ENCODE measurements at regions not wholly inside any gene's neighbourhood (a gene's known extent, or its start where the extent isn't known, plus 50 kb on each side); places are given as distances from the start of the nearest gene placed in this dataset.
"Not testable (repeated sequence)": the region's sequence is repeated elsewhere in the genome, so short reads cannot be mapped to it uniquely, and the experiment has no call there.

DNA sequence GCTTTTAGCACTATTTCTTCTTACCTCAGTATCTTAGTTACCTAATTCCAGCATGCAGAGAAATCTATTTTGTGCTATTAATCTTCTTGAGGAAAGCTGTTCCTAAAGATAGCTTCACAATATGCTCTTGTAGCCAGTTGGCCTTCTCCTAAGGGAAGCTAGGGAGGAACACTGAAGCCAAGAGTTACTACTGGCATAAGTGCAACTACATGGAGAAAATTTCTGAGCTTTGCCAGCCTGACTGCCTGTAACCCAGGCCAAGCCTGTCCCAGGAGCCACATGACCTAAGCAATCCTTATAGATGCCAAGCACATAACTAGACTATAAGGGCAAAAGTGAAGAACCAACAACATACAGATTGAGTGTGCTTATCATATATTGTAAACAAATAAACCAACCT, 890.2 kb downstream of the FLRT2 start:
- no peak for DNase-seq

DNA sequence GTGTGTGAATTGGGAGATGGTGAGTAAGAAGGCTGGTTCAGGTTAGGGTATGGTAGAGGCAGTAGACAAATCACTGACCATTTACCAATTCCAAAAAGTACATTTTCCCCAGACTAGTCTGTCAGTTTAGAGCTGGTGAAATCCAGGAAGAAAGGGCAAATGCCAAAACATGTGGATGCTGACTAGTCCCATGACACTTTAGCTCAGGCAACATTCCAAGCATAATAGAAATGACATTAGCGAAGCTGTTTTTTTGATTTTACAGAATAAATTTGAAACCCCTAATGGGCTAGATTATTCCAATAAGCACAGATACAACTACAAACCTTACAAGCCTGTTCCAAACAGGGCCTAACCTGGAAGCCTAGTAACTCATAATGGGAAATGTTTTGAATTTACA, 884.2 kb downstream of the FLRT2 start:
- DNase-seq: no peak

DNA sequence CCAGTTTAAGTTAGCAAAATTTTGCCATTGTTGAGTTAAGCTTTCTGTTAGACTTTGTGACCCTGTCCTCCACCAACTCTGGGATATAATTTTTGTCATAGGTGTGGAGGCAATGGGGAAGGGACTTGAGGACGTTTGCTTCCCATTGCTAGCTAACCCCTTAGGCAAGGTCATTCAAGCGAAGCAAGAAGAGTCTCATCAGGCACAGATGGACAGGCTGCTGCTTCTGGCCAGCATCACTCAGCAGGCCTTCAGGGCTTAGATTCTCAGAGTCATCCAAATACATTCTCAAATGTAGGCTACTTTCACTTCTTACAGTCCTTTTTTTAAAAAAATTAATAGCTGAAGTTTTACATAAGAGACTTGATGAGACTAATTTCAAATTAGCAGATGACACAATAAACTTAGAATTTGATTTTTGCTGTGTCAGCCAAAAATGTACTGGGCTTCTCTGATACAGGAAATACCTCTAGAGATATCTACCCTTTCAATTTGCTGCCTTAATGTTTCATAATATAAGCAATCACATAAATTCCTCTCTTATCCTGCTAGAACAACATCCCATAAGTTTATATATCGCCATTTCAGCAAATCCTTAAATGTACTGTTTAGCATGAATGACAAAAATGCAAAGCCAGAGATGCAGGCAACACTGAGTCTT, 875.2 kb downstream of the FLRT2 start:
- DNase-seq: no peak

DNA sequence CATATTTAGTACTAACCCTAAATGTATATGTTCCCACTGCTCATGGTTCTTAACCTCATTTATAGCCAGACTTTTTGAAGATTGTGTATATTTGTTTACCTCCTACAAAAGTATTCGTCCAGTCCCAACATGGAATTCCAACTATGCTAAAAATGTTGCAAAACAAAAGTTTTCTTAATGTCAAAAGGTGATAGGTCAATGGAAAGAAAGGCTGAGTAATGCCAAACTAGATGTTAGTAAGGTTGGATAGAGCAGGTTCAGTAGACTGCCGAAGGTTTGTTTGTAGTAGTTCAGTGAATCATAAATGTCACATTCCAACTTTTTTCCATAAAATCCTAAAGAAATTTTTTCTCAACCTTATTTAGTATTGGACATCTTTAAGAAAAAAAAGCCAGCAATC, 874.5 kb downstream of the FLRT2 start:
- DNase-seq: no peak

DNA sequence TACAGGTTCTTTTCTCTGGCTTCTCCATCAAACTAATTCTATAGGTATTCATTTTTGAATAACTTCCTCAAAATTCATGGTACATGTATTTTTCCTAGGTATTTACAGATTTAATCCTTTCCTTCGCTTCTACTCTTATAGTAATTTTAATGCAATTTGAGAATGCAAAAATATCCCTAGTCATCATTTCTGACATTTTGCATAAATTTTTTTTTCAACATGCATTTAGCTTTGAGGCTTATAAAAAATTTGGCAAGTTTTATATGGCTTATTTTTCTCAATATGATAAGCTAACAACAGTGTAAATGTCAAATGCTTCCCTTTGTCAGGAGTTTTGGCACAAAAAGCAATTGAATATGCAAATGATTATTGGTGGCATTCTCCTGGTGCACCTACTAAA, 872.6 kb downstream of the FLRT2 start:
- DNase-seq: no peak

DNA sequence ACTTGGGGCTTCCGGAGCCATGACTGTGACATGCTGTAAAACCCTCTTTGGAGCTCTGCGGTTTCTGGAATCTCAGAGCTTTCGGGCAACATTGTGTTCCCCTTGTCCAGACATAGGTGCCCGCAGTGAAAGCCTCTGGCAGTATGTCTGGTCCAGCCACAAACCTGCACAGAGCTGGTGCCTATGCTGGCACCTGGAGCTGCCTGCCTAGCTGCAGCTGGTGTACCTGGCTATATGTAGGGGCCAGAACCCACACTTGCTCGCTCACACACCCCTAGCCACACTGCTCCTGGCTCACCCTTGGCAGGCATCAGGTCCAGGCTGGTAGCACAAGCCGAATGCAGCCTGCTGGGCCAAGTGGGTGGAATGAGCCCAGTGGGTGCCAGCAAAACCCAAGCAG, 861.1 kb downstream of the FLRT2 start:
- no peak for DNase-seq

DNA sequence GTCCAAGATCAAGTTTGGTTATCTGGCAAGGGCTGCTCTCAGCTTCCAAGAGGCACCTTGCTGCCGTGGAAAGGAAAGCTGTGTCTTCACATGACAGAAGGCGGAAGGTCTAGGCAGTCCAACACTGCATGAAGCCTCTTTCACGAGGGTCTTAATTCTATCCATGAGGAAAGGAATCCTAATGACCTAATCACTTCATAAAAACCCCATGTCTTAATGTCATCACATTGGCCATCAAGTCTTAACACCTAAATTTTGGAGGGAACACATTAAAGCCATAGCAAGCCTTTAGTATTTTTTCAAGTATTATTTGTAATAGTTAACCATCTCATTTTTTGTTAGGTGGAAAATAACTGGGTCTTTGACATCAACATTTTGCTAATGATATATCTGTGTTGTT, 858.3 kb downstream of the FLRT2 start:
- DNase-seq: no peak

DNA sequence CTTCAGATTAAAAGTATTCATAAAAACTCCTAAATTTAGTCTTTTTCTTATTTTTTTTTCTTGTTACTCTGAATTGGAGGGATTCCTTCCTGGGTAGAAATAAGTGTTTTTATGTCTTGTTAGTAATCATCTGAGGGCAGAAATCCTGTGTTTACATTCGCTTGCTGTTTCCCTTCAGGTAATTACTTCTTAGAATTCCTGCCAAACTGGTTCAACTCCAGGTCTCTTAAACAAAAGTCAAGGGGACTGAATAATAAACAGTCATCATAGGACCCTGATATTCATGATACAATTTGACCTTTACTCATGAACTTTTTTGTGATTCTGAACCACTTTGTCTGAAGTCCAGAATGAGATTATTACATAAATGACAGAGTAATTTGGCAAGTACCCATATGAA, 843.9 kb downstream of the FLRT2 start:
- no peak for DNase-seq

DNA sequence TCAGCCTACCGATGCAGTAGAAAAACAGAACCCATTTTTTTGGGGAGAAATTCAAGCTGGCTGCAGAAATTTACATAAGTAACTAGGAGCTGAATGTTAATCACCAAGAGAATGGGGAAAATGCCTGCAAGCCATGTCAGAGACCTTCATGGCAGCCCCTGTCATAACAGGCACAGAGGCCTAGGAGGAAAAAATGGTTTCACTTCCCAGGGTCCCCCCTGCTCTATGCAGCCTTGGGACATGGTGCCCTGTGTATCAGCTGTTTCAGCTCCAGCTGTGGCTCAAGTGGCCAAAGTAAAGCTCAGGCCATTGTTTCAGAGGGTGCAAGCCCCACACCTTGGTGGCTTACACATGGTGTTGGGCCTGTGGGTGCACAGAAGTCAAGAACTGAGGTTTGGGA, 842.5 kb downstream of the FLRT2 start:
- no peak for DNase-seq

DNA sequence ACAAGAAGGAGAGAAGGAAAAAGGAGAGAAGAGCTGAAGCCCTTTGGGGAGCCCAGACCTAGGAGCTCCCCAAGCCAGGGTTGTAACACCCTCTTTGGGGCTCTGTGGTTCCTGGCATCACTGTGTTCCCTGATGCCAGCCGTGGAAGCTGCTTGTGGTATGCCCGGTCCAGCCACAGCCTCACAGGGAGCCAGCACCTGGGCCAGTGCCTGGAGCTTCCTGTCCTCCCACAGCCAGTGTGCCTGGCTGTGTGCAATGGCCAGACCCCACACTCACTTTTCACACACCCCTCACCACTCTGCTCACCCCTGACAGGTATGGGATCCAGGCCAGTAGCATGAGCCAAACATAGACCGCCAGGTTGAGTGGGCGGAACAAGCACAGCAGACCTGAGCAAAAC, 834.7 kb downstream of the FLRT2 start:
- no peak for DNase-seq

DNA sequence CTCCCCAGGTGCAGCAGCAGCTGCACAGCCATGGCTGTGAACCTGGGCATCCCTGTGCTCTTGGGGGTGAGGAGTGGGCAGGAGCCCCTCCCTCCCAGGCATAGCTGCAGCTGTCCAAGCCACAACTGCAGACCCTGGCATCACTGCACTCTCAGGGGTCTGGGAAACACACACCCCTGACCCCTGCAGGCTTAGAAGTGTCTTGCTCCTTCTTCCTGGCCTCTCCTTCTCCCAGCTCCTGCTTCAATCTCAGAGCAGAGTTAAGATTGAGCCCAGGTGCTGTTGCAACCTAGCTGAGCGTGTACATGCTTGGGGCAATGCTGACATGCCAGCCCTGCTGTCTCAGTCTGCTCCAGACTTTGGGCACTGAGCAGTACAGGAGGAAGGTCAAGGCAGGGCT, 833.6 kb downstream of the FLRT2 start:
- DNase-seq: no peak

DNA sequence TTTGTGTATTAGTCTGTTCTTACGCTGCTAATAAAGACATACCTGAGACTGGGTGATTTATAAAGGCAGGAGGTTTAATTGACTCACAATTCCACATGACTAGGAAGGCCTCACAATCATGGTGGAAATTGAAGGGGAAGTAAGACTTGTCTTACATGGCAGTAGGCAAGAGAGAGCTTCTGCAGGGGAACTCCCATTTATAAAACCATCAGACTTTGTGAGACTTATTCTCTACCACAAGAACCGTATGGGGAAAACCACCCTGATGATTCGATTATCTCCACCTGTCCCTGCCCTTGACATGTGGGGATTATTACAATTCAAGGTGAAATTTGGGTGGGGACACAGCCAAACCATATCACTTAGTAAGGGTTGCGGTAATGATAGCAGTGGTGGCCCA, 833.1 kb downstream of the FLRT2 start:
- DNase-seq: no peak

DNA sequence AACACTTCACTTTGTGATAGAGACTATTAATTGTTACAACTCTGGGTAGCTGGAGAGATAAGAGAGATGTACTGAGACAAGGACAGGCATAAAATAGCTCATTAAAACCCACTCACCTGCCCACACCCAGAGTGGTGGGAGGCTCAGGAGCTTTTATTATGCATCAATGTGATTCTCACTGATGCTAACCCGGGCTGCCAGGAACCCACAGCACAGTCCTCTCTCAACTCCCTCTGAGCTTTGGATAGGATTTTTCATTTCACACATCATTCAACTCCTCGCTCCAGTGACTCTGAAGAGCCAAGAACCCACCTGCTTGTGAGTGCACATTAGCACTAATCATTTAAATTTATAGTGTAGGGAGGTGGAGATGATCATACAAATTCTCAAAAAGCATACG, 827.9 kb downstream of the FLRT2 start:
- peak; percentile 97 for DNase-seq

DNA sequence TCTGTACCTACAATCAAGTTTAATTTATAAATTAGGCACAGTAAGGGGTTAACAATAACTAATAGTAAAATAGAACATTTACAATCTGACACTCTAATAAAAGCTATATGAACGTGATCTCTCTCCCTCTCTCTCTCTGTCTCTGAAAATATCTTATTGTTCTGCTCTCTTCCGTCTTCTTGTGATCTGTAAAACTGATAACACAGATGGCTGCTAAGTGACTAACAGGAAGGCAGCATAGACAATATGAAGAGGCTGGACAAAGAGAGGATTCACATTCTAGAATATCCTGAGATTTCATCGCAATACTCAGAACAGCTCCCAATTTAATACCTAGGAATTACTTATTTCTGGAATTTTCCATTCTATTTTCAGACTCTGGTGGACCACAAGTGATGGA, 827.2 kb downstream of the FLRT2 start:
- no peak for DNase-seq

DNA sequence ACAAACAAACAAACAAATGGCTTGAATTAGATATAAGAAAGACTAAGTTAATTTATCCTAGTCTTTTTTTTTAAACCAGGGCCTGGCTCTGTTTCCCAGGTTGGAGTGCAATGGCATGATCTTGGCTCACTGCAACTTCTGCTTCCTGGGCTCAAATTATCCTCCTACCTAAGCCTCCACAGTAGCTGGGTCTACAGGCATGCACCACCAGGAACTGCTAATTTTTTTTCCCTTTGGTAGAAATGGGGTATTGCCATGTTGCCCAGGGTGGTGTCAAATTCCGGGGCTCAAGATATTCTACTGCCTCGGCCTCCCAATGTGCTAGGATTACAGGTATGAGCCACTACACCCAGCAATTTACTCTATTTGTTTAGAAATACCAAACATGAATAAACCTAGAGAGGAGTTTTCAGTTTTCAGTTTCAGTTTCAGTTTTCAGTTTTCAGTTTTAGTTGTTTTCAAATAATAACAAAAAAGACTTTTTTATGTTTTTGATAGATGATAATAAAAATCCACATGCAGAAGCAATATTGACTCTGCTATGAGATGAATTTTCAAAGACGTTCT, 817.0 kb downstream of the FLRT2 start:
- no peak for DNase-seq

DNA sequence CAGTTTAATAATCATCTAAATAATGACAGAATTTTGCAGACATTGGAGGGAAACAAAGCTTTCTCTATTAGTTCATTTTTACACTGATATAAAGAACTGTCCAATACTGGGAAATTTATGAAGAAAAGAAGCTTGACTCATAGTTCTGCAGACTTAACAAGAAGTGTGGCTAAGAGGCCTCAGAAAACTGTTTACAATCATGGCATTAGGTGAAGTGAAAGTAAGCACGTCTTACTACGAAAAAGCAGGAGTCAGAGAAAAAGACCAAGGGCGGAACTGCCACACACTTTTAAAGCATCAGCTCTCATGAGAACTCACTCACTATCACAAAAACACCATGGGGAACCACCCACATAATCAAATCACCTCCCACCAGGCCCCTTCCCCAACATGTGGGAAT, 804.4 kb downstream of the FLRT2 start:
- no peak for DNase-seq

DNA sequence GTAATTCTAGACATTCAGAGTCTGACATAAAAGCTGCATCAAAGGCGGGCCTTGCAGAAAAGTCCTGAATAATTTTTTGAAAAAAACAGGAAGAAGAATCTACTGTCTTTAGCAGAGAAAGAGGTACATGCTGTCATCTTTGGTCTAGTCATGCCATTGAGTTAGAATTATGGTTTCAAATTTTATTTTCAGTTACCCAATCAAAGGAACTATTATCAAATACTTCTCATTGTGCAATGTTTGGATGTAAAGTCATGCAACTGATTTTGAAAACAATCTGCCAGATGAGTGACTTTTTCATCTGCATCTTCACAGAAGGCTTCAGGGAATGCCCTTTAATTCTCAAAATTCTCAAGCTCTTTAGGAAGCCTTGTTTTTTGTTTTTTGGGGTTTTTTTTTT, 803.5 kb downstream of the FLRT2 start:
- no peak for DNase-seq

DNA sequence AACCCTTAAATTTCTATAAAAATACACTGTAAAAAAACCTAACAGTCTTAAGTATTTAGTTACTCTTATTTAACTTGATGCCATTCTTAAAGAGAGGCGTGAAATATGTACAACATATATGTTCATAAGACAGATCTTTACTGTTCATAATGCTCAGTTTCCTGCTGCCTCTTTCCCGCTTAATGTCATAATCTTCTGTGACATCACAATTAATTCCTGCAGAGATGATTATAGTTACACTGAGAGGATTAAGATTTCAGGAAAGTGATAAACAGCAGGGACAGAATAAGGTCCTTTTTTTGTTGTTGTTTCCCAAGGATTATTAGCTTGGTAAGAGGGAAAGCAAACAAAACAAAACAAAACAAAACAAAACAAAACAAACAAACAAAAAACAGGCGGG, 801.4 kb downstream of the FLRT2 start:
- DNase-seq: no peak

DNA sequence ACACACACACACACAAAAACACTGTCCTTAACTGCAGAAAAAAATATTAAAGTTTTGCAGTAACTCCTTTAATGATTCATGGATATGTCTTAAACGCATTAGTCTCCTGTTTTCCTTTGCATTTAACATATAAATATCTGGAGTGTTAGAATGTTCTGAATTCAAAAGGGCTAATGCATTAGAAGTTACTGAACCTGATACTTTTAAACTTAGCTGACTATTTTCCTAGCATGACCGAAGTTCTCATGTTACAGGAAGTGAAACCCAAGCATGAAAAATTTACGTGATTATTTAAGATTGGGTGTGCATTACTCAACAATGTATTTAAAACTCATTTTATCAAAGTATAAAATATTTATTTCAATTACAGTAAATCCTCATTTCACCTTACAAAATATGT, 791.2 kb downstream of the FLRT2 start:
- no peak for DNase-seq

DNA sequence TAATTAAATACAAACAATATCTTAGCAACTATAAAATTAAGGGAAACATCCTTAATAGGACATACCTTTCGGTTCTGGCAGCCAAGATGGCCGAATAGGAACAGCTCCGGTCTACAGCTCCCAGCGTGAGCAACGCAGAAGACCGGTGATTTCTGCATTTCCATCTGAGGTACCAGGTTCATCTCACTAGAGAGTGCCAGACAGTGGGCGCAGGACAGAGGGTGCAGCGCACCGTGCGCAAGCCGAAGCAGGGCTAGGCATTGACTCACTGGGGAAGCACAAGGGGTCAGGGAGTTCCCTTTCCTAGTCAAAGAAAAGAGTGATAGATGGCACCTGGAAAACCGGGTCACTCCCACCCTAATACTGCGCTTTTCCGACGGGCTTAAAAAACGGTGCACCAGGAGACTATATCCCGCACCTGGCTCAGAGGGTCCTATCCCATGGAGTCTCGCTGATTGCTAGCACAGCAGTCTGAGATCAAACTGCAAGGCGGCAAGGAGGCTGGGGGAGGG, 782.3 kb downstream of the FLRT2 start:
- not testable (repeated sequence) for DNase-seq

DNA sequence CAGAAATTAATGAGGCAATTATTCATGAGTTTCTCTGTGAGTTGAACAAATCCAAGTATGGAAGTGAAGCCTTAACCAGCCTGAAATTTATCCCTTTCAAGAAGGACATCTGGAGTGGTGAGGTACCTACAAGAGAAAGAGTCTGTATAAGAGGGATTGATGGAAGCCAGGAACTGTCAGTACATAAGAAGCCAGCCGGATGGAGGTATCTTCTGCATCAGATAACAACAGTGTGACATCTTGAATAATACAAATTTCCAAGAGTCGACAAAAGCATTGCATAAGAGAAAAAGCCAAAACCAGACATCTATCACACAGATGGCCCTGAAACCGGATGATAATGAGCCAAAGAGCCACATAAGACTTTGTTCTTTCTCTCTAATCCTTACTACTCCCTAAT, 781.2 kb downstream of the FLRT2 start:
- no peak for DNase-seq

DNA sequence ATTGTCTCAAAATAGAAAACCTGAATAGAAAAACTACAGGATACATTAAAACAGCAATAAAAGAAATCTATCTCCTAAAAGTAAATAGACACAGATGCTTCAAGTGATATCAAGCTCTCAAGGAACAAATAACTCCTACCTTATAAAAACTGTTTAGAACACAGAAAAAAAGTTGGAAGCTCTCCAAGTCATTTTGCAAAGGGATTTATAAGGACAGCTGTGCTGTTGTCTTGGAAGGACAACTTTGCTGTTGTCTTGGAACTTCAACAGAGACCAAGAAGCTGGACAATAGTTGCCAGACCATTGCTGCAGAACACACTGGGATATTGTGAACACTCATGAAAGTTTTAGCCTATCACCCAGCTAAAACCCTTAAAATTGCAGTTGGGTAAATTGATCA, 780.7 kb downstream of the FLRT2 start:
- DNase-seq: no peak

DNA sequence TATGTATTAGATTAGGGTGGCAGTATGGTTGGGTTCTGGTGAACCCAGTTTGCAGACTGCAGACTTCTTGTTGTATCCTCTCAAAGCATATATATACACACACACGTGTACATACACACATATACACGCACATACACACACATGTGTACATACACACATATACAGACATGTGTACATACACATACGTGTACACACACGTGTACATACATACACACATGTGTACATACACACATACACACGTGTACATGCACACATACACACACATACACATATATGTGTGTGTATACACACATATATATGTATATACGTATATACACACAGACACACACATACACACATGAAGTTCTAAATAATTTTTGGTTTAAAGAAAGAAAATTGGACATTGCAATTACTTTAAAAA, 780.2 kb downstream of the FLRT2 start:
- no peak for DNase-seq

DNA sequence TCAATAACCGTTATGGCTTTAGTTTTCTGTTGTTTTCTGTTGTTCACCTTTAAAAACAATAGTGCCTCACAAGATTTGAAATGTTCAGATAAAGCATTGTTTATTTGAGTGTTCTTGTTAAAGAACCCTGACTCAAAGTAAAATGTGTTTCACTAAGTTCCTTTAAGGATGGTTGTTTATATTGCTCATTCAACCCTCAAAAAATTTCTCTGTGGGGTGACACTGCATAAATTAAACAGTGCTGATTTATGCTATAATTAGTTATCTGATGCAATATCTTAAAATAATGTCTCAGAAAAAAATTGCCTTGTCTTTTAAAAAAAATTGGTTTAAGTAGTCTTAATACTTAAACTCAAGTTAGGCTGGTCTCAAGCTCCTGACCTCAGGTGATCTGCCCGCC, 775.1 kb downstream of the FLRT2 start:
- no peak for DNase-seq

DNA sequence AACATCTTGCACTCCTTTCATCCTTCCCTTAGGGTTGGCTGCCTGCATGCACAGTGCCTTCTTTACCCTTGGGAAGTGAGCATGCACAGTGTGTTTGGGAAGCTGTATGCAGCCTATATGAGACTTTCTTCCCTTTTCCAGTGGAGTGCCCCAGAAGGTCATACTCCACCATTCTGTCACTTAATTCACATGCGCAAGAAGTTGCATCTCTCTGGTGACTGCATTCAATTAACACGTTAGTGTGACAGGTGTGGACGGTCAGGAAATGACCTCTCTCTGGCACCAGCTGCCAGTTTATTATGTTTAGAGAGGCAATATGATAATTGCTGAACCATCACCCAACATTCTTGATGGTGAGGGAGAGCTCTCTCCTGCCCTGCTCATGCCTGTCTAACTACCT, 770.0 kb downstream of the FLRT2 start:
- DNase-seq: no peak
